GM23248 (cell line): ENCODE measurements at regions not wholly inside any gene's neighbourhood (a gene's known extent, or its start where the extent isn't known, plus 50 kb on each side); places are given as distances from the start of the nearest gene placed in this dataset.
"Not testable (repeated sequence)": the region's sequence is repeated elsewhere in the genome, so short reads cannot be mapped to it uniquely, and the experiment has no call there.

Experiments
- EZH2 ChIP-seq: fragments of 200-600 bp; sonication (generic); IDR thresholded peaks from 2 replicates; pipeline ENCODE4 v1.6.1; 2018; ENCODE audit warnings: antibody characterized with exemption, mild to moderate bottlenecking; ENCODE audit not compliant: insufficient read depth, poor library complexity, severe bottlenecking
- EZH2phosphoT487 ChIP-seq: fragments of 200-600 bp; sonication (generic); IDR thresholded peaks from 2 replicates; pipeline ENCODE4 v1.6.1; 2018; ENCODE audit warnings: antibody characterized with exemption, moderate library complexity, mild to moderate bottlenecking, low read depth; ENCODE audit not compliant: insufficient read depth

DNA sequence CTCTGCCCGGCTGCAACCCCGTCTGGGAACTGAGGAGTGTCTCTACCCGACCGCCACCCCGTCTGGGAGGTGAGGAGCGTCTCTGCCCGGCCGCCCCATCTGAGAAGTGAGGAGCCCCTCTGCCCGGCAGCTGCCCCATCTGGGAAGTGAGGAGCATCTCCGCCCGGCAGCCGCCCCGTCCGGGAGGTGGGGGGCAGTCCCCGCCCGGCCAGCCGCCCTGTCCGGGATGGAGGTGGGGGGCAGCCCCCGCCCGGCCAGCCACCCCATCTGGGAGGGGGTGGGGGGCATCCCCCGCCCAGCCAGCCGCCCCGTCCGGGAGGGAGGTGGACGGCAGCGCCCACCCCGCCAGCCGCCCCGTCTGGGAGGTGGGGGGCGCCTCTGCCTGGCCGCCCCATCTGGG lies 205.6 kb upstream of the ZCCHC13 start:
- not testable (repeated sequence) for TF ChIP-seq EZH2, EZH2phosphoT487
